HEK293 (cell line): ENCODE measurements at regions not wholly inside any gene's neighbourhood (a gene's known extent, or its start where the extent isn't known, plus 50 kb on each side); places are given as distances from the start of the nearest gene placed in this dataset.

Source experiments
- CTCF ChIA-PET: fragments of 350-600 bp; formaldehyde crosslinking; extraction: SDS; loops from one replicate; lab custom pipeline; 2021; ENCODE audit warnings: antibody characterized with exemption; lab: Yijun Ruan, JAX
- POLR2A ChIA-PET: fragments of 300-600 bp; formaldehyde crosslinking; extraction: SDS; loops from one replicate; lab custom pipeline; 2020; ENCODE audit warnings: antibody characterized with exemption, inconsistent platforms; lab: Yijun Ruan, JAX
- H3K27ac ChIP-seq: fragments of 200-500 bp; sonication (Bioruptor generic); 2 replicates; pipeline ENCODE4 v1.5.1; 2014; ENCODE audit warnings: low read depth, low read length, control low read depth, inconsistent platforms; ENCODE audit errors: extremely low read depth
- H3K36me3 ChIP-seq, 2 experiments: fragments of 200-500 bp in 1 of 2; sonication (Bioruptor generic) in 1 of 2; 1 replicate in 1 of 2; 2 replicates in 1 of 2; pipeline ENCODE4 v1.5.1; 2014 to 2017; ENCODE audit warnings: inconsistent platforms in 2 of 2, low read length in 2 of 2; ENCODE audit not compliant: control insufficient read depth in 2 of 2, insufficient read depth in 1 of 2
- H3K4me1 ChIP-seq: fragments of 200-500 bp; sonication (Bioruptor generic); 2 replicates; pipeline ENCODE4 v1.5.1; 2014; ENCODE audit warnings: mild to moderate bottlenecking, low read length, inconsistent platforms; ENCODE audit not compliant: control insufficient read depth, insufficient read depth
- H3K4me3 ChIP-seq: 2 replicates; pipeline ENCODE4 v1.5.1; 2011; ENCODE audit warnings: low read depth, mild to moderate bottlenecking, control low read depth, low read length, moderate library complexity
- H3K9me3 ChIP-seq: fragments of 200-500 bp; sonication (Bioruptor generic); 2 replicates; pipeline ENCODE4 v1.5.1; 2014; ENCODE audit warnings: low read depth, low read length, inconsistent platforms; ENCODE audit not compliant: control insufficient read depth, insufficient read depth
- AEBP2 ChIP-seq: fragments of 450-650 bp; formaldehyde crosslinking; IDR thresholded peaks from 2 replicates; pipeline ENCODE4 v1.5.1; 2016; ENCODE audit warnings: missing biosample characterization, missing genetic modification characterization, borderline replicate concordance
- EGR2 ChIP-seq: fragments of 450-650 bp; formaldehyde crosslinking; IDR thresholded peaks from 2 replicates; pipeline ENCODE4 v1.5.1; 2016; ENCODE audit warnings: low read depth, missing biosample characterization, missing genetic modification characterization
- GLIS2 ChIP-seq: fragments of 450-650 bp; formaldehyde crosslinking; IDR thresholded peaks from 2 replicates; pipeline ENCODE4 v1.5.1; 2016; ENCODE audit warnings: missing biosample characterization, missing genetic modification characterization
- PATZ1 ChIP-seq: fragments of 450-650 bp; formaldehyde crosslinking; IDR thresholded peaks from 2 replicates; pipeline ENCODE4 v1.5.1; 2016; ENCODE audit warnings: missing biosample characterization, missing genetic modification characterization
- SALL2 ChIP-seq: fragments of 450-650 bp; formaldehyde crosslinking; IDR thresholded peaks from 2 replicates; pipeline ENCODE4 v1.5.0; 2017; ENCODE audit warnings: missing biosample characterization, mild to moderate bottlenecking, missing genetic modification characterization, borderline replicate concordance
- SCRT1 ChIP-seq: fragments of 450-650 bp; formaldehyde crosslinking; IDR thresholded peaks from 2 replicates; pipeline ENCODE4 v1.5.1; 2016; ENCODE audit warnings: missing biosample characterization, missing genetic modification characterization, borderline replicate concordance
- SP3 ChIP-seq: fragments of 450-650 bp; formaldehyde crosslinking; IDR thresholded peaks from 2 replicates; pipeline ENCODE4 v1.5.1; 2016; ENCODE audit warnings: missing biosample characterization, missing genetic modification characterization
- SP7 ChIP-seq: fragments of 450-650 bp; formaldehyde crosslinking; IDR thresholded peaks from 2 replicates; pipeline ENCODE4 v1.5.1; 2016; ENCODE audit warnings: missing biosample characterization, missing genetic modification characterization
- TCF7L2 ChIP-seq: IDR thresholded peaks from 2 replicates; pipeline ENCODE4 v1.6.1; 2011; ENCODE audit warnings: low read depth, mild to moderate bottlenecking, inconsistent platforms, low read length, moderate library complexity, borderline replicate concordance
- WT1 ChIP-seq: fragments of 450-650 bp; formaldehyde crosslinking; IDR thresholded peaks from 2 replicates; pipeline ENCODE4 v1.5.1; 2016; ENCODE audit warnings: missing biosample characterization, missing genetic modification characterization
- YY1 ChIP-seq: fragments of 450-650 bp; formaldehyde crosslinking; IDR thresholded peaks from 2 replicates; pipeline ENCODE4 v1.5.1; 2018; ENCODE audit warnings: missing biosample characterization, missing genetic modification characterization
- ZNF184 ChIP-seq: fragments of 450-650 bp; IDR thresholded peaks from 2 replicates; pipeline ENCODE4 v1.5.1; 2018; ENCODE audit warnings: missing biosample characterization, mild to moderate bottlenecking, missing genetic modification characterization
- ZNF211 ChIP-seq: fragments of 450-650 bp; formaldehyde crosslinking; IDR thresholded peaks from 2 replicates; pipeline ENCODE4 v1.5.1; 2016; ENCODE audit warnings: low read depth, missing biosample characterization, missing genetic modification characterization
- ZNF221 ChIP-seq: fragments of 450-650 bp; formaldehyde crosslinking; IDR thresholded peaks from 2 replicates; pipeline ENCODE4 v1.5.1; 2017; ENCODE audit warnings: missing biosample characterization, missing genetic modification characterization, borderline replicate concordance
- ZNF292 ChIP-seq: fragments of 450-650 bp; formaldehyde crosslinking; IDR thresholded peaks from 2 replicates; pipeline ENCODE4 v1.5.1; 2016; ENCODE audit warnings: low read depth, missing biosample characterization, missing genetic modification characterization, borderline replicate concordance
- ZNF433 ChIP-seq: fragments of 450-650 bp; formaldehyde crosslinking; IDR thresholded peaks from 2 replicates; pipeline ENCODE4 v1.5.1; 2016; ENCODE audit warnings: missing biosample characterization, missing genetic modification characterization, low read depth
- ZNF449 ChIP-seq: fragments of 450-650 bp; formaldehyde crosslinking; IDR thresholded peaks from 2 replicates; pipeline ENCODE4 v1.5.1; 2017; ENCODE audit warnings: missing biosample characterization, mild to moderate bottlenecking, missing genetic modification characterization, moderate library complexity
- ZNF529 ChIP-seq: fragments of 450-650 bp; formaldehyde crosslinking; IDR thresholded peaks from 2 replicates; pipeline ENCODE4 v1.5.1; 2017; ENCODE audit warnings: missing genetic modification characterization, missing biosample characterization; ENCODE audit not compliant: insufficient replicate concordance
- ZNF560 ChIP-seq: fragments of 450-650 bp; formaldehyde crosslinking; IDR thresholded peaks from 2 replicates; pipeline ENCODE4 v1.5.1; 2017; ENCODE audit warnings: missing biosample characterization, missing genetic modification characterization, borderline replicate concordance
- ZNF624 ChIP-seq: fragments of 450-650 bp; formaldehyde crosslinking; IDR thresholded peaks from 2 replicates; pipeline ENCODE4 v1.5.1; 2017; ENCODE audit warnings: missing biosample characterization, missing genetic modification characterization
- ZNF704 ChIP-seq: fragments of 450-650 bp; formaldehyde crosslinking; IDR thresholded peaks from 2 replicates; pipeline ENCODE4 v1.5.1; 2016; ENCODE audit warnings: missing biosample characterization, missing genetic modification characterization
- ZNF747 ChIP-seq: fragments of 450-650 bp; formaldehyde crosslinking; IDR thresholded peaks from 2 replicates; pipeline ENCODE4 v1.5.1; 2016; ENCODE audit warnings: missing biosample characterization, missing genetic modification characterization
- ZNF776 ChIP-seq: fragments of 450-650 bp; formaldehyde crosslinking; IDR thresholded peaks from 2 replicates; pipeline ENCODE4 v1.5.0; 2017; ENCODE audit warnings: missing biosample characterization, missing genetic modification characterization, borderline replicate concordance
- ZNF785 ChIP-seq: fragments of 450-650 bp; formaldehyde crosslinking; IDR thresholded peaks from 2 replicates; pipeline ENCODE4 v1.5.1; 2016; ENCODE audit warnings: missing biosample characterization, missing genetic modification characterization
- ZSCAN30 ChIP-seq: fragments of 450-650 bp; IDR thresholded peaks from 2 replicates; pipeline ENCODE4 v1.5.1; 2018; ENCODE audit warnings: missing biosample characterization, mild to moderate bottlenecking, missing genetic modification characterization, moderate library complexity
- TF ChIP-seq, protein P1 (sequence below): fragments of 450-650 bp; formaldehyde crosslinking; IDR thresholded peaks from 2 replicates; pipeline ENCODE4 v1.5.1; 2017; ENCODE audit warnings: missing biosample characterization, missing genetic modification characterization
- TF ChIP-seq, protein P2 (sequence below): fragments of 450-650 bp; formaldehyde crosslinking; optimal IDR thresholded peaks from 2 replicates; pipeline ENCODE3; 2016; ENCODE audit warnings: missing biosample characterization, mild to moderate bottlenecking, missing genetic modification characterization

DNA sequence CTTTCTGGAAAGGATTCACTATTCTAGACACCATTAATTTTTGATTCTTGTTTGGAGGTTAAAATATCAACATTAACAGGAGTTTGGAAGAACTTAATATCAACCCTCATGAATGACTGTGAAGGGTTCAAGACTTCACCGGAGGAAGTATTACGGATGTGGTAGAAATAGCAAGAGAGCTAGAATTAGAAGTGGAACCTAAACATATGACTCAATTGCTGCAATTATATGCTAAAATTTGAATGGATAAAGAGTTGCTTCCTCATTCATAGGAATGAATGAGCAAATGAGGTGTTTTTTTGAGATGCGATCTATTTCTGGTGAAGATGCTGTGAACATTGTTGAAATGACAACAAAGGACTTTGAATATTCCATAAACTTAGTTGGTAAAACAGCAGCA lies 77.9 kb upstream of the TNFSF4 start:
- Histone ChIP-seq H3K36me3 (no peaks in the 10 kb centered on the region), H3K4me3 (no peak overlapping the region), H3K4me1 (no peaks in the 10 kb centered on the region), H3K9me3 (no peaks in the 10 kb centered on the region), H3K27ac (no peak overlapping the region)
- ChIA-PET POLR2A (no interaction called here), CTCF (no interaction called here)
- TF ChIP-seq ZNF292 = no peak
- no peak for TF ChIP-seq ZSCAN30 (tag by site-specific recombination)
- no peak for TF ChIP-seq GLIS2 (tag by site-specific recombination)
- TF ChIP-seq ZNF747 (tag by site-specific recombination) = no peak
- TF ChIP-seq ZNF449 (tag by site-specific recombination) = no peak
- TF ChIP-seq ZNF776 (tag by site-specific recombination) = no peak
- no peak for TF ChIP-seq ZNF624 (tag by site-specific recombination)
- TF ChIP-seq AEBP2 = no peak
- TF ChIP-seq ZNF184 (tag by site-specific recombination) = no peak
- TF ChIP-seq SALL2 (tag by site-specific recombination) = no peak
- no peak for TF ChIP-seq EGR2 (tag by site-specific recombination)

- no peak overlapping the region for H3K27ac ChIP-seq
- no peaks in the 10 kb centered on the region for H3K4me1 ChIP-seq
- CTCF ChIA-PET = no interaction called here
Observed at GRCh38 chr1:173287785-173288184, 80.7 kb upstream of the TNFSF4 start.

More at GRCh38 chr1:173287785-173288184, 80.7 kb upstream of the TNFSF4 start:
- Histone ChIP-seq H3K4me3 (no peak overlapping the region), H3K36me3 (no peaks in the 10 kb centered on the region), H3K9me3 (no peaks in the 10 kb centered on the region)
- POLR2A ChIA-PET = no interaction called here
- TF ChIP-seq SP7 (tag by site-specific recombination) (no peak), ZNF433 (tag by site-specific recombination) (no peak), SCRT1 (tag by site-specific recombination) (no peak), SP3 (tag by site-specific recombination) (no peak), ZNF211 (tag by site-specific recombination) (no peak), ZNF221 (tag by site-specific recombination) (no peak), ZNF560 (tag by site-specific recombination) (no peak), ZNF704 (tag by site-specific recombination) (no peak), TCF7L2 (no peak), ZNF624 (tag by site-specific recombination) (no peak), YY1 (tag by site-specific recombination) (no peak), WT1 (no peak), ZNF529 (tag by site-specific recombination) (no peak), PATZ1 (tag by site-specific recombination) (no peak), ZNF785 (tag by site-specific recombination) (no peak)
- TF ChIP-seq, protein P1, sequence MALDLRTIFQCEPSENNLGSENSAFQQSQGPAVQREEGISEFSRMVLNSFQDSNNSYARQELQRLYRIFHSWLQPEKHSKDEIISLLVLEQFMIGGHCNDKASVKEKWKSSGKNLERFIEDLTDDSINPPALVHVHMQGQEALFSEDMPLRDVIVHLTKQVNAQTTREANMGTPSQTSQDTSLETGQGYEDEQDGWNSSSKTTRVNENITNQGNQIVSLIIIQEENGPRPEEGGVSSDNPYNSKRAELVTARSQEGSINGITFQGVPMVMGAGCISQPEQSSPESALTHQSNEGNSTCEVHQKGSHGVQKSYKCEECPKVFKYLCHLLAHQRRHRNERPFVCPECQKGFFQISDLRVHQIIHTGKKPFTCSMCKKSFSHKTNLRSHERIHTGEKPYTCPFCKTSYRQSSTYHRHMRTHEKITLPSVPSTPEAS (tag by site-specific recombination) = no peak
- TF ChIP-seq, protein P2, sequence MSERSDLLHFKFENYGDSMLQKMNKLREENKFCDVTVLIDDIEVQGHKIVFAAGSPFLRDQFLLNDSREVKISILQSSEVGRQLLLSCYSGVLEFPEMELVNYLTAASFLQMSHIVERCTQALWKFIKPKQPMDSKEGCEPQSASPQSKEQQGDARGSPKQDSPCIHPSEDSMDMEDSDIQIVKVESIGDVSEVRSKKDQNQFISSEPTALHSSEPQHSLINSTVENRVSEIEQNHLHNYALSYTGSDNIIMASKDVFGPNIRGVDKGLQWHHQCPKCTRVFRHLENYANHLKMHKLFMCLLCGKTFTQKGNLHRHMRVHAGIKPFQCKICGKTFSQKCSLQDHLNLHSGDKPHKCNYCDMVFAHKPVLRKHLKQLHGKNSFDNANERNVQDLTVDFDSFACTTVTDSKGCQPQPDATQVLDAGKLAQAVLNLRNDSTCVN (tag by site-specific recombination) = no peak
